DOHH2 (cell line): ENCODE measurements at regions not wholly inside any gene's neighbourhood (a gene's known extent, or its start where the extent isn't known, plus 50 kb on each side); places are given as distances from the start of the nearest gene placed in this dataset.

Experiments used
- H3F3A ChIP-seq: fragments of 200-600 bp; sonication (generic), shearing (Covaris generic); 2 replicates; pipeline ENCODE4 v1.6.0; 2016; ENCODE audit warnings: antibody characterized with exemption, mild to moderate bottlenecking; ENCODE audit not compliant: control insufficient read depth, insufficient read depth
- H3K27ac ChIP-seq: fragments of 200-600 bp; sonication (generic); 2 replicates; pipeline ENCODE4 v1.5.1; 2014; ENCODE audit warnings: low read depth, mild to moderate bottlenecking, low read length, moderate library complexity
- H3K27me3 ChIP-seq: fragments of 200-600 bp; sonication (generic); 2 replicates; pipeline ENCODE4 v1.6.1; 2014; ENCODE audit warnings: mild to moderate bottlenecking, low read length, mixed read lengths; ENCODE audit not compliant: control insufficient read depth
- H3K36me3 ChIP-seq: fragments of 200-600 bp; sonication (generic); 2 replicates; pipeline ENCODE4 v1.6.1; 2014; ENCODE audit warnings: mild to moderate bottlenecking, low read length, moderate library complexity, mixed read lengths; ENCODE audit not compliant: control insufficient read depth
- H3K4me1 ChIP-seq: fragments of 200-600 bp; sonication (generic); 2 replicates; pipeline ENCODE4 v1.6.1; 2014; ENCODE audit warnings: mild to moderate bottlenecking, low read length, mixed read lengths; ENCODE audit not compliant: control insufficient read depth
- H3K4me2 ChIP-seq: fragments of 200-600 bp; sonication (generic); 2 replicates; pipeline ENCODE4 v1.6.0; 2014; ENCODE audit warnings: mild to moderate bottlenecking, low read length, moderate library complexity
- H3K4me3 ChIP-seq: fragments of 200-600 bp; sonication (generic); 2 replicates; pipeline ENCODE4 v1.5.1; 2014; ENCODE audit warnings: mild to moderate bottlenecking, low read length, mixed read lengths
- H3K79me2 ChIP-seq: fragments of 200-600 bp; sonication (generic); 2 replicates; pipeline ENCODE4 v1.6.1; 2014; ENCODE audit warnings: mild to moderate bottlenecking, low read length, mixed read lengths; ENCODE audit not compliant: control insufficient read depth
- H3K9me2 ChIP-seq: fragments of 200-600 bp; sonication (generic); replicated peaks from 2 replicates; pipeline ENCODE4 v1.6.1; 2014; ENCODE audit warnings: mild to moderate bottlenecking, low read length, mixed read lengths; ENCODE audit not compliant: control insufficient read depth
- H3K9me3 ChIP-seq: fragments of 200-600 bp; sonication (generic); 2 replicates; pipeline ENCODE4 v1.6.1; 2014; ENCODE audit warnings: antibody characterized with exemption, low read length, mixed read lengths; ENCODE audit not compliant: control insufficient read depth, insufficient read depth
- H4K20me1 ChIP-seq: fragments of 200-600 bp; sonication (generic); 2 replicates; pipeline ENCODE4 v1.6.0; 2014; ENCODE audit warnings: low read depth, mild to moderate bottlenecking, antibody characterized with exemption, low read length, moderate library complexity; ENCODE audit not compliant: control insufficient read depth, insufficient read depth
- CTCF ChIP-seq: fragments of 200-600 bp; sonication (generic); IDR thresholded peaks from one replicate; pipeline ENCODE4 v1.5.1; 2014; ENCODE audit warnings: antibody characterized with exemption, mild to moderate bottlenecking, low read depth, low read length; ENCODE audit not compliant: poor library complexity, severe bottlenecking
- EZH2phosphoT487 ChIP-seq: fragments of 200-600 bp; sonication (generic); IDR thresholded peaks from 2 replicates; pipeline ENCODE4 v1.6.1; 2017; ENCODE audit warnings: borderline replicate concordance, mild to moderate bottlenecking, antibody characterized with exemption, low read length, moderate library complexity, mixed read lengths

- no peaks in the 10 kb centered on the region for H3K27me3 ChIP-seq
- TF ChIP-seq EZH2phosphoT487: no peak
- TF ChIP-seq CTCF: no peak
- H3K9me3 ChIP-seq: no peaks in the 10 kb centered on the region
- no peak overlapping the region for H3K4me2 ChIP-seq
- no peaks in the 10 kb centered on the region for H3K4me1 ChIP-seq
- H3F3A ChIP-seq: no peaks in the 10 kb centered on the region
- no peaks in the 10 kb centered on the region for H4K20me1 ChIP-seq
- H3K4me3 ChIP-seq: no peak overlapping the region
- no peaks in the 10 kb centered on the region for H3K9me2 ChIP-seq
- H3K79me2 ChIP-seq: no peaks in the 10 kb centered on the region
- no peaks in the 10 kb centered on the region for H3K36me3 ChIP-seq
- H3K27ac ChIP-seq: no peak overlapping the region
These were observed 103.3 kb downstream of the ESM1 start for GRCh38 chr5:54882101-54882500.

- Histone ChIP-seq H4K20me1 (no peaks in the 10 kb centered on the region), H3K36me3 (no peaks in the 10 kb centered on the region), H3F3A (no peaks in the 10 kb centered on the region), H3K27me3 (no peaks in the 10 kb centered on the region), H3K4me2 (no peak overlapping the region), H3K9me3 (no peaks in the 10 kb centered on the region), H3K79me2 (no peaks in the 10 kb centered on the region), H3K4me1 (no peaks in the 10 kb centered on the region), H3K4me3 (no peak overlapping the region), H3K27ac (no peak overlapping the region), H3K9me2 (no peaks in the 10 kb centered on the region)
- TF ChIP-seq EZH2phosphoT487: no peak
- TF ChIP-seq CTCF: no peak
These were observed 103.9 kb downstream of the ESM1 start for GRCh38 chr5:54881286-54882005.

- TF ChIP-seq CTCF (no peak), EZH2phosphoT487 (no peak)
- Histone ChIP-seq H3K9me3 (no peaks in the 10 kb centered on the region), H3K9me2 (no peaks in the 10 kb centered on the region), H3K27me3 (peaks cover under 1% of the 10 kb centered on the region; the same call in 1 of the 2 replicates), H3K4me3 (no peak overlapping the region), H3K27ac (no peak overlapping the region), H3K79me2 (no peaks in the 10 kb centered on the region), H4K20me1 (no peaks in the 10 kb centered on the region), H3K4me2 (no peak overlapping the region), H3K4me1 (no peaks in the 10 kb centered on the region), H3K36me3 (no peaks in the 10 kb centered on the region), H3F3A (no peaks in the 10 kb centered on the region)
These were observed 108.4 kb downstream of the ESM1 start for GRCh38 chr5:54876976-54877375.
